ENCODE measurements at regions not wholly inside any gene's neighbourhood (a gene's known extent, or its start where the extent isn't known, plus 50 kb on each side); places are given as distances from the start of the nearest gene placed in this dataset.

DNA sequence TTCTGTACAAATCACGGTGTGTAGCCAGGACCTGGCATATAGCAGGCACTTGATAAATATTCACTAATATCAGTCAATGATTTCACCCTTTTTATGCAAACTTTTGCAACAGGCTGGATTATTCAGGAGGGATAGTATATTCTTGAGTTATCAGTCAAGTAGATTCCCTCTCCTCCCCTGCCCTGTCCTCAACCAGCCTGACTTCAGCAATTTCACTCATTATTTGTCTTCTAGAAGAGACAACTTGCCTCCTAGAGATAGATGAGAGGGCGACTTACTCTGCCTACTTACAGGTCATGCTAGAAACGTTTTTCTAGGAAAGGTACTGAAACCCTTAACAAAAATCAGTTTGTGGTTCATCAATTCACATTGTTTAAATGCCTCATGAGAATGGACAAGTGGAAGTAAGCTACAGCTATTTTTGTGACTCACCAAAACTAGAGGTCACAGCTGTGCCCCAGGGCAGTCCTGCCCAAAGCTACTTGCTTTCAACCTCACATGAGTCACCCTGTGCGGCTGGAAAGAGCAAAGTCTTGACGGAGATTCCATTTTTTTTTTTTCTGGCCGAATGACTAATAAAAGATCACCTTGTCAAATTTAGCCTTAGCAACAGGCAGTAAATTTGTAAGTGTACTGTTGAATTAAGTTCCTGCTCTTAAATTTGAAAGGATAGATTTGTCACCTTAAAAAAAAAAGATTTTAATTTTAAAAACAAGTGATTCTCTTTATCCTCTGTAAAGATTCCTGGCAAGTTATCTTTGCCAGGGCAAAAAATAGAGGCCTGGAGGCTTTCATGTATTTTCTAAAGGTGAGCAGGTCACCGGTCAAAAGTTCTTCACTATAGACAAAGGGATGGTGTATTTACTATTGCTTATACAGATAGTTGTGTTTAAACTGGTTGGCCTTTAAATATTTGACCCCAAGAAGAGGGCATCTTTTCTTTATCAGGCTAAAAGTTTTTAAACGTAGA is 109.0 kb upstream of the SLC35G4 start (continued):
- TF ChIP-seq ZBTB44 (CRISPR knock-in tag; IDR thresholded peaks at IDR 0.05) (no peak), ETS1 (CRISPR knock-in tag; IDR thresholded peaks at IDR 0.05) (no peak), ZNF224 (CRISPR knock-in tag; IDR thresholded peaks at IDR 0.05) (no peak), ARNTL (CRISPR knock-in tag; IDR thresholded peaks at IDR 0.05) (no peak), NR2F2 (IDR thresholded peaks at IDR 0.05; ENCODE audit: borderline replicate concordance, low read depth) (peak; percentile 98), ONECUT2 (CRISPR knock-in tag; IDR thresholded peaks at IDR 0.05) (no peak), SP140L (CRISPR knock-in tag; IDR thresholded peaks at IDR 0.05; ENCODE audit: borderline replicate concordance) (no peak), ZNF160 (CRISPR knock-in tag; IDR thresholded peaks at IDR 0.05) (no peak), FOXK1 (CRISPR knock-in tag; IDR thresholded peaks at IDR 0.05; ENCODE audit: borderline replicate concordance, low read depth) (peak; percentile 32; the same call in 1 of the 2 replicates), ZNF296 (CRISPR knock-in tag; conservative IDR thresholded peaks at IDR 0.05) (no peak), ZMAT3 (CRISPR knock-in tag; conservative IDR thresholded peaks at IDR 0.05) (no peak), ZNF180 (CRISPR knock-in tag; IDR thresholded peaks at IDR 0.05; ENCODE audit: borderline replicate concordance, low read depth) (no peak), TMF1 (CRISPR knock-in tag; IDR thresholded peaks at IDR 0.05; ENCODE audit: low read depth) (no peak), SAP130 (CRISPR knock-in tag; IDR thresholded peaks at IDR 0.05; ENCODE audit: low read depth) (peak; percentile 58)
- TF ChIP-seq, protein P1, sequence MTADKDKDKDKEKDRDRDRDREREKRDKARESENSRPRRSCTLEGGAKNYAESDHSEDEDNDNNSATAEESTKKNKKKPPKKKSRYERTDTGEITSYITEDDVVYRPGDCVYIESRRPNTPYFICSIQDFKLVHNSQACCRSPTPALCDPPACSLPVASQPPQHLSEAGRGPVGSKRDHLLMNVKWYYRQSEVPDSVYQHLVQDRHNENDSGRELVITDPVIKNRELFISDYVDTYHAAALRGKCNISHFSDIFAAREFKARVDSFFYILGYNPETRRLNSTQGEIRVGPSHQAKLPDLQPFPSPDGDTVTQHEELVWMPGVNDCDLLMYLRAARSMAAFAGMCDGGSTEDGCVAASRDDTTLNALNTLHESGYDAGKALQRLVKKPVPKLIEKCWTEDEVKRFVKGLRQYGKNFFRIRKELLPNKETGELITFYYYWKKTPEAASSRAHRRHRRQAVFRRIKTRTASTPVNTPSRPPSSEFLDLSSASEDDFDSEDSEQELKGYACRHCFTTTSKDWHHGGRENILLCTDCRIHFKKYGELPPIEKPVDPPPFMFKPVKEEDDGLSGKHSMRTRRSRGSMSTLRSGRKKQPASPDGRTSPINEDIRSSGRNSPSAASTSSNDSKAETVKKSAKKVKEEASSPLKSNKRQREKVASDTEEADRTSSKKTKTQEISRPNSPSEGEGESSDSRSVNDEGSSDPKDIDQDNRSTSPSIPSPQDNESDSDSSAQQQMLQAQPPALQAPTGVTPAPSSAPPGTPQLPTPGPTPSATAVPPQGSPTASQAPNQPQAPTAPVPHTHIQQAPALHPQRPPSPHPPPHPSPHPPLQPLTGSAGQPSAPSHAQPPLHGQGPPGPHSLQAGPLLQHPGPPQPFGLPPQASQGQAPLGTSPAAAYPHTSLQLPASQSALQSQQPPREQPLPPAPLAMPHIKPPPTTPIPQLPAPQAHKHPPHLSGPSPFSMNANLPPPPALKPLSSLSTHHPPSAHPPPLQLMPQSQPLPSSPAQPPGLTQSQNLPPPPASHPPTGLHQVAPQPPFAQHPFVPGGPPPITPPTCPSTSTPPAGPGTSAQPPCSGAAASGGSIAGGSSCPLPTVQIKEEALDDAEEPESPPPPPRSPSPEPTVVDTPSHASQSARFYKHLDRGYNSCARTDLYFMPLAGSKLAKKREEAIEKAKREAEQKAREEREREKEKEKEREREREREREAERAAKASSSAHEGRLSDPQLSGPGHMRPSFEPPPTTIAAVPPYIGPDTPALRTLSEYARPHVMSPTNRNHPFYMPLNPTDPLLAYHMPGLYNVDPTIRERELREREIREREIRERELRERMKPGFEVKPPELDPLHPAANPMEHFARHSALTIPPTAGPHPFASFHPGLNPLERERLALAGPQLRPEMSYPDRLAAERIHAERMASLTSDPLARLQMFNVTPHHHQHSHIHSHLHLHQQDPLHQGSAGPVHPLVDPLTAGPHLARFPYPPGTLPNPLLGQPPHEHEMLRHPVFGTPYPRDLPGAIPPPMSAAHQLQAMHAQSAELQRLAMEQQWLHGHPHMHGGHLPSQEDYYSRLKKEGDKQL (CRISPR knock-in tag; IDR thresholded peaks at IDR 0.05; ENCODE audit: low read depth): peak; percentile 64
- TF ChIP-seq, protein P2, sequence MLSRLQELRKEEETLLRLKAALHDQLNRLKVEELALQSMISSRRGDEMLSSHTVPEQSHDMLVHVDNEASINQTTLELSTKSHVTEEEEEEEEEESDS (CRISPR knock-in tag; IDR thresholded peaks at IDR 0.05; ENCODE audit: borderline replicate concordance): no peak
- TF ChIP-seq, protein P3, sequence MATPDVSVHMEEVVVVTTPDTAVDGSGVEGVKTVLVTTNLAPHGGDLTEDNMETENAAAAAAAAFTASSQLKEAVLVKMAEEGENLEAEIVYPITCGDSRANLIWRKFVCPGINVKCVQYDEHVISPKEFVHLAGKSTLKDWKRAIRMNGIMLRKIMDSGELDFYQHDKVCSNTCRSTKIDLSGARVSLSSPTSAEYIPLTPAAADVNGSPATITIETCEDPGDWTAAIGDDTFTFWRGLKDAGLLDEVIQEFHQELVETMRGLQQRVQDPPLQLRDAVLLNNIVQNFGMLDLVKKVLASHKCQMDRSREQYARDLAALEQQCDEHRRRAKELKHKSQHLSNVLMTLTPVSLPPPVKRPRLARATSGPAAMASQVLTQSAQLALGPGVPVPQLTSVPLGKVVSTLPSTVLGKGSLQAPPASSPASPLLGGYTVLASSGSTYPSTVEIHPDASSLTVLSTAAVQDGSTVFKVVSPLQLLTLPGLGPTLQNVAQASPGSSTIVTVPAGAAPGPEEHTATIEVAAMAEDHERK (CRISPR knock-in tag; IDR thresholded peaks at IDR 0.05; ENCODE audit: low read depth): no peak
- TF ChIP-seq, protein P4, sequence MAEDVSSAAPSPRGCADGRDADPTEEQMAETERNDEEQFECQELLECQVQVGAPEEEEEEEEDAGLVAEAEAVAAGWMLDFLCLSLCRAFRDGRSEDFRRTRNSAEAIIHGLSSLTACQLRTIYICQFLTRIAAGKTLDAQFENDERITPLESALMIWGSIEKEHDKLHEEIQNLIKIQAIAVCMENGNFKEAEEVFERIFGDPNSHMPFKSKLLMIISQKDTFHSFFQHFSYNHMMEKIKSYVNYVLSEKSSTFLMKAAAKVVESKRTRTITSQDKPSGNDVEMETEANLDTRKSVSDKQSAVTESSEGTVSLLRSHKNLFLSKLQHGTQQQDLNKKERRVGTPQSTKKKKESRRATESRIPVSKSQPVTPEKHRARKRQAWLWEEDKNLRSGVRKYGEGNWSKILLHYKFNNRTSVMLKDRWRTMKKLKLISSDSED (CRISPR knock-in tag; IDR thresholded peaks at IDR 0.05): no peak
